ENCODE measurements at regions not wholly inside any gene's neighbourhood (a gene's known extent, or its start where the extent isn't known, plus 50 kb on each side); places are given as distances from the start of the nearest gene placed in this dataset.

DNA sequence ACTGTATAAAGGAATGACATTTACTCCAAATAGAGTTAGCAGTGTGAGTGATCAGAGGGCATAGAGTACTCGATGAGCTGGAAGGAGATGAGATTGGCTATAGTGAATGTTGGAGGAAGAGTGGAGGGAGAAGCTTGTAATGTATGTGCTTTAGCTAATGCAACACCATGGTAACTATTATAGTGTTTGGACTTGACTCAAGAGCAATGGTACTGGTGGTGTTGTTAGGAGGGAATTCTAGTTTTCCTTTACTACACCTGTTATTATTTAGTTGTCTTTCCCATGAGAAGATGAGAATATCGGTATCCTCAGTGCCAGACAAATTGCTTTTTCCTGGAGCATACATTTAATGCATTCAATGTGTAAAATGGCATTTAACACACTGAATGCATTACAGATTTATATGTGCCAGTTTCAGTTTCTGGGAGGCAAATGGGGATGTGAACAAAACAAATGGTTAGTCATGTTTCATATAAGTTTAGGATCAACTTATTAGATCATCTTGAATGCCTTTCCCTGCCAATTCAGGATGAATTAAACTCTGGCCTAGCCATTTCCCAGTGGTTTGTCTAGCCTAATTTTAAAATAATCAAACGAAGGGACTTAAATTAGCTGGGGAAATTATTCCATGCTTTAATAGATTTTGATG lies 291.1 kb upstream of the ADAMTS5 start:
- no peak for DNase-seq (ENCODE audit: low read depth in 2 of 2, low spot score in 1 of 2)

DNA sequence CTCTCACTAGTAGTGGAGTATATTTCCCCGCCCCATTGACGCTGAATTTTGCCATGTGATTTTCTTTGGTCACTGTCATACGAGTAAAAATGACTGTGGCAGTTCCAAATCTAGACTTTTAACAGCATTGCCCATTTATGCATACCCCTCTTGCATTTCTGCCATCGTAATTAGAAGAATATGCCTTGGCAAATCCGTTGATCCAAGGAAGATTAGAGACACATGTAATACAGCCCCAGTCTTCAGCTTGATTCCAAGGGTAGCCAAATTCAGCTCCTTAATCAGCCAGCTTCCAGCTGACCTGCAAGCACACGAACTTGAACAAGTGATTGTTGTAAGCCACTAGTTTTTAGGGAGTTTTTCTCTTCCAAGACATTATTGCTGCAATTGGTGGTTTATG lies 290.3 kb upstream of the ADAMTS5 start:
- no peak for DNase-seq (ENCODE audit: low read depth in 2 of 2, low spot score in 1 of 2)

- no peak for DNase-seq (ENCODE audit: low read depth in 2 of 2, low spot score in 1 of 2)
These were observed 284.9 kb upstream of the ADAMTS5 start for GRCh38 chr21:27251752-27252151.

DNA sequence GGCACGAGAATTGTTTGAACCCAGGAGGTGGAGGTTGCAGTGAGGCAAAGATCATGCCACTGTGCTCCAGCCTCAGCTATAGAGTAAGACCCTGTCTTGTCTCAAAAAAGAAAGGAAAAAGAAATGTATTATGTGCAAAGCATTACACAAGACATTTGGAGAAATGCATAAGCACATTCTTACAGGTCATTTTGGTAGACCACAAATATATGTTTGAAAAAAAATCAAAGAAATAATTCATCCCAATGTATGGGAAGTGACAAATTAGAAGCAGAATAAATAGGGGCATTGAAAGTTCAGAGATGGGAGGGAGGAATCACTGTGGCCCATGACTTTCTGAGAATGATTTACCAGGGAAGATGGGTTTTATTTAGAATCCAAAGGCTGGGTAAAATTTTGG lies 283.5 kb upstream of the ADAMTS5 start:
- no peak for DNase-seq (ENCODE audit: low read depth in 2 of 2, low spot score in 1 of 2)

DNA sequence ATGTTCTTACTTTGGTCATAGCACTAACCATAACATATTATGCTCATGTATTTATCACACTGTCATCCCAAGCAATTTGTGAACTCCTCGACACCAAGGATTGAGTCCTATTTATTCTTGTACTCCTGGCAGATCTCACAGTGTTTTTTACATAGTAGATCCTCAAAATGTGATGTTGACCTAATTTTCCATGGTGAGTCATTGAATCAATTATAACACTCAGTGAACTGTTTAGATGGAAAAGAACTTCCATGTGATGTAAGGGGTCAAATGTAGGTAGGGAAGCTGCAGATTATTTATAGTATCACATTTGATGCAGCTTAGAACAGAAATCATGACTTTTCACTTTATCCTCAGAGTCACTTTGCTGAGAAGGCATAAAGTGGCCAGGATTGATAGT lies 281.9 kb upstream of the ADAMTS5 start:
- DNase-seq (ENCODE audit: low read depth in 2 of 2, low spot score in 1 of 2) = no peak

DNA sequence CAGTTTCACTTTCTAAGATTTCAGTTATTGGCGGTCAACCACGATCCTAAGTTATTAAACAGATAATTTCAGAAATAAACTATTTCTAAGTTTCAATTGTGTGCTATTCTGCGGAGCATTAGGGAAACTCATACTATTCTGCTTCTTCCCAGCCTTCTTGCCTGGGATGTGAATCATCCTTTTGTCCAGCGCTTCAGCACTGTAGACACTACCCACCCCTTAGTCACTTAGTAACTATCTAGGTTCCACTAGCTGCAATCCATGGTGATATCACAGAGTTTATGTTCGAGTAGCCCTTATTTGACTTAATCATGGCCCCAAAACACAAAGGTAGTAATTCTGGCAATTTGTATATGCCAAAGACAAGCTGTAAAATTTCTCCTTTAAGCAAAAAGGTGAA lies 279.9 kb upstream of the ADAMTS5 start:
- DNase-seq (ENCODE audit: low read depth in 2 of 2, low spot score in 1 of 2) = no peak

DNA sequence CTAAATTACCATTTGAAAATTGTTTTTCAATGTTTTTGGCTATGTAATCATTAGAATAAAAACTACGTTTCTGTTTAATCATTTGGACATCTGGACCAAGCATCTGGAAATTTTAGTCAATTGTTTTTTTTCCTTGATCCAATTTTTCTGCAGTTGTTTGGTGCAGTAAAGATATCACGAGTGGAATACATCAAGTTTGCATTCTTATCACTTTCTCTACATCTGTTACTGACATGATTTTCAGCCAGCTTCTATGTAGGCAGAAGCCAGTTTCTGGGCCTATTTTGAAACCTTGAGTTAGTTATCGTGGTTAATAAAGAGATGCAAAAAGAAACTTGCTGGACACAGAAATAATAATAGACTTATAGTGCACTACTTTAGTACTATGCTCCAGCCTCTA lies 277.9 kb upstream of the ADAMTS5 start:
- DNase-seq (ENCODE audit: low read depth in 2 of 2, low spot score in 1 of 2) = no peak

GRCh38 chr21:27244352-27244751 lies 277.5 kb upstream of the ADAMTS5 start:
- no peak for DNase-seq (ENCODE audit: low read depth in 2 of 2, low spot score in 1 of 2)

DNA sequence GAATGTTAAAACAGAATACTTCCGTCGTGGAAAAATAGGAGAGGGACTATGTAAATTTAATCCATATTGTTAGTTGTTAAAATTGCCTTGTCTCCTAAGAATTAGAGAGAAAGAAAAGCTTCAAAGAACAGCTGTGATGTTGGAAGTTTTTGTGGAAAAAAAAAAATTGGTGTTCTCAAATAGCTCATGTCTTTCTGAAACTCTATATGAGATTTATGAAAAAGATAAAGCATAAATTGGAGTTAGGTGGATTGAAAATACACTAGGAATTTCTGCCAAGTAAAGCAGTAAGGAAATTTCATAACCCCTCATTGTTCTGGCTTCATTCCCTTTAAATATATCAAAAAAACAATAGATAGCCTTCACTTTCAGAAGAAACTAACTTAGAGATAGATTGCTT lies 274.0 kb upstream of the ADAMTS5 start:
- DNase-seq (ENCODE audit: low read depth in 2 of 2, low spot score in 1 of 2) = no peak

- no peak for DNase-seq (ENCODE audit: low read depth in 2 of 2, low spot score in 1 of 2)
These were observed 266.7 kb upstream of the ADAMTS5 start for GRCh38 chr21:27233514-27234115.

DNA sequence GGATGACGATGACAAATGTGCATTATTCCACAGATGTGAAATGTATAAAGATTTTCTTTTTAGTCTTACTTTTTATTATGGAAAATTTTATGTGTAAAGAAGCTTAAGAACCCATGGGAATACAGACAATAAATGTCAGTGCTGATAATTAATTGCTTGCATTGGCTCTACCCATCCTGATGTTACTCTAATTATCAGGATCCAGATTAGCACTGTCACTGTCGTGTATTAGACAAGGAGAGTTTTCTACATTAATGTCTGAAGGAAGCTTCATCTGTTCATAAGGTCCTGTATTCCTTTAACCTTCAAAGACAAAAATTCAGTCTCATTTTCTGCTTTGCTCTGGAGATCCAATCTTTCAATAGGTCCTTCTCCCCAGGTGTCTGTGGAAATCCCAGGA lies 259.1 kb upstream of the ADAMTS5 start:
- DNase-seq (ENCODE audit: low read depth in 2 of 2, low spot score in 1 of 2) = no peak

GRCh38 chr21:27225151-27225550 lies 258.3 kb upstream of the ADAMTS5 start:
- no peak for DNase-seq (ENCODE audit: low read depth in 2 of 2, low spot score in 1 of 2)

DNA sequence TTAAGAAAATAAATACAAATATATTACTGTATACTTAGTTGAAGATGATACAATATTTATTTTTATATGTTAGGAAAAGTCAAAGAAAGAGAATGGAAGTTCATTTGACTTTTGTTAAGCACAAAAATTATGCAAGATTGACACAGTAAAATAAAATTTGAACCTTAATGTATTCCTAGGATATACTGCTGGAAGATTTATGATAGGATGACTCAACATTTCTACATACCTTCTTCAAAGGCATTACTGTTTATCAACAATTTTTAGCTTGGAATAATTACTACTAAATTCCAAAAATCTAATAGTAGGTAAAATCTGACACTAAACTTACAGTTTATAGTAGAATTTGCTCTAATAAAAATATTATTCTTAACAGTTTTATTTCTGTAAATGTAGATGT lies 257.3 kb upstream of the ADAMTS5 start:
- no peak for DNase-seq (ENCODE audit: low read depth in 2 of 2, low spot score in 1 of 2)

GRCh38 chr21:27221077-27221476 lies 254.2 kb upstream of the ADAMTS5 start:
- no peak for DNase-seq (ENCODE audit: low read depth in 2 of 2, low spot score in 1 of 2)

GRCh38 chr21:27220416-27220815 lies 253.5 kb upstream of the ADAMTS5 start:
- DNase-seq (ENCODE audit: low read depth in 2 of 2, low spot score in 1 of 2) = no peak

GRCh38 chr21:27219068-27219467 lies 252.2 kb upstream of the ADAMTS5 start:
- DNase-seq (ENCODE audit: low read depth in 2 of 2, low spot score in 1 of 2) = no peak

- no peak for DNase-seq (ENCODE audit: low read depth in 2 of 2, low spot score in 1 of 2)
These were observed 246.4 kb upstream of the ADAMTS5 start for GRCh38 chr21:27213303-27213702.

- no peak for DNase-seq (ENCODE audit: low read depth in 2 of 2, low spot score in 1 of 2)
These were observed 245.6 kb upstream of the ADAMTS5 start for GRCh38 chr21:27212441-27212840.

GRCh38 chr21:27209546-27209945 lies 242.7 kb upstream of the ADAMTS5 start:
- no peak for DNase-seq (ENCODE audit: low read depth in 2 of 2, low spot score in 1 of 2)

GRCh38 chr21:27206368-27206982 lies 239.6 kb upstream of the ADAMTS5 start:
- DNase-seq (ENCODE audit: low read depth in 2 of 2, low spot score in 1 of 2) = no peak

GRCh38 chr21:27202301-27202700 lies 235.4 kb upstream of the ADAMTS5 start:
- DNase-seq (ENCODE audit: low read depth in 2 of 2, low spot score in 1 of 2) = no peak

GRCh38 chr21:27201197-27201596 lies 234.3 kb upstream of the ADAMTS5 start:
- no peak for DNase-seq (ENCODE audit: low read depth in 2 of 2, low spot score in 1 of 2)

DNA sequence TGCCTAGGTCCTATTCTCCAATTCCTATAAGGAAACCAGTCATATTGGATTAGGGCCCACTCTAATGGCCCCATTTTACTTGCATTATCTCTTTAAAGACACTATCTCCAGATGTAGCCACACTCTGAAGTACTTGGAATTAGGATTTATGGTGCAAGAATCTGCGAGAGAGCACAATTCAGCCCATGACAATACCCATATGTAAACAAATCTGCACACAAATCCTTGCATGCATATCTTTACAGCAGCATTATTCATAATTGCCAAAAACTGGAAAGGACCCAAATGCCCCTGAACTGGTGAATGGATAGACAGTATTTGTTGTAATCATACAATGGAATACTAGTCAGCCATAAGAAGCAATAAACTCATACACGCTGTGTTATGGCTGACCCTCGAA lies 229.8 kb upstream of the ADAMTS5 start:
- no peak for DNase-seq (ENCODE audit: low read depth in 2 of 2, low spot score in 1 of 2)
